GM23338 (cell line): ENCODE measurements at regions not wholly inside any gene's neighbourhood (a gene's known extent, or its start where the extent isn't known, plus 50 kb on each side); places are given as distances from the start of the nearest gene placed in this dataset.

Source experiments
- ATAC-seq: fragments of 200-7000 bp; cut with Tn5 transposase; 3 replicates; pipeline ENCODE4 v1.9.1; 2020
- DNase-seq: peaks from one replicate; pipeline ENCODE4 v3.0.0-alpha.2; 2015; ENCODE audit warnings: low spot score
- H2AFZ ChIP-seq: fragments of 200-600 bp; sonication (generic); 2 replicates; pipeline ENCODE4 v1.8.0; 2016; ENCODE audit warnings: antibody characterized with exemption, mild to moderate bottlenecking, moderate library complexity
- H3F3A ChIP-seq: fragments of 200-600 bp; sonication (generic); replicated peaks from 2 replicates; pipeline ENCODE4 v1.8.0; 2017; ENCODE audit warnings: antibody characterized with exemption, mixed run types, low read depth
- H3K27ac ChIP-seq: fragments of 200-600 bp; sonication (generic); 2 replicates; pipeline ENCODE4 v1.6.1; 2016; ENCODE audit warnings: low read depth
- H3K27me3 ChIP-seq: fragments of 200-600 bp; sonication (generic); 2 replicates; pipeline ENCODE4 v1.8.0; 2016; ENCODE audit warnings: mild to moderate bottlenecking, mixed run types, moderate library complexity; ENCODE audit not compliant: insufficient read depth
- H3K36me3 ChIP-seq: fragments of 200-600 bp; sonication (generic); 2 replicates; pipeline ENCODE4 v1.8.0; 2016; ENCODE audit warnings: mild to moderate bottlenecking; ENCODE audit not compliant: insufficient read depth
- H3K4me1 ChIP-seq: fragments of 200-600 bp; sonication (generic); 2 replicates; pipeline ENCODE4 v1.8.0; 2016; ENCODE audit warnings: mild to moderate bottlenecking, moderate library complexity; ENCODE audit not compliant: insufficient read depth
- H3K4me2 ChIP-seq: fragments of 200-600 bp; sonication (generic); 2 replicates; pipeline ENCODE4 v1.7.1; 2017; ENCODE audit warnings: mixed run types
- H3K4me3 ChIP-seq: fragments of 200-600 bp; sonication (generic); 2 replicates; pipeline ENCODE4 v1.6.1; 2016; ENCODE audit warnings: mixed run types
- H3K79me2 ChIP-seq: fragments of 200-600 bp; sonication (generic); replicated peaks from 2 replicates; pipeline ENCODE4 v1.8.0; 2017; ENCODE audit warnings: mild to moderate bottlenecking; ENCODE audit not compliant: insufficient read depth
- H3K9me2 ChIP-seq: fragments of 200-600 bp; sonication (generic); 2 replicates; pipeline ENCODE4 v1.8.0; 2017; ENCODE audit not compliant: insufficient read depth
- H4K20me1 ChIP-seq: fragments of 200-600 bp; sonication (generic); replicated peaks from 2 replicates; pipeline ENCODE4 v1.8.0; 2017; ENCODE audit warnings: mild to moderate bottlenecking; ENCODE audit not compliant: insufficient read depth
- H3K27ac Mint-ChIP-seq: 2 replicates; pipeline ENCODE4 v1.8.0; 2020; ENCODE audit warnings: inconsistent platforms, mild to moderate bottlenecking, moderate library complexity, mixed read lengths
- H3K27me3 Mint-ChIP-seq: 3 replicates; pipeline ENCODE4 v1.8.0; 2022; ENCODE audit warnings: low read depth, mild to moderate bottlenecking, moderate library complexity, mixed read lengths, inconsistent platforms; ENCODE audit not compliant: insufficient read depth, poor library complexity
- H3K36me3 Mint-ChIP-seq: 3 replicates; pipeline ENCODE4 v1.8.0; 2021; ENCODE audit warnings: low read depth, mild to moderate bottlenecking, inconsistent platforms, moderate library complexity, mixed read lengths
- H3K4me1 Mint-ChIP-seq: 3 replicates; pipeline ENCODE4 v1.8.0; 2020; ENCODE audit warnings: mild to moderate bottlenecking, inconsistent platforms, mixed read lengths
- H3K4me3 Mint-ChIP-seq: 3 replicates; pipeline ENCODE4 v1.8.0; 2021; ENCODE audit warnings: moderate library complexity, mild to moderate bottlenecking, inconsistent platforms, mixed read lengths
- H3K9me3 Mint-ChIP-seq: 3 replicates; pipeline ENCODE4 v1.8.0; 2020; ENCODE audit warnings: moderate library complexity, mild to moderate bottlenecking, inconsistent platforms, mixed read lengths
- CREB1 ChIP-seq: fragments of 250-450 bp; sonication (Bioruptor Pico); IDR thresholded peaks from 2 replicates; pipeline ENCODE4 v1.5.0; 2020; ENCODE audit warnings: low read depth, mild to moderate bottlenecking, moderate library complexity
- CTCF ChIP-seq, 2 experiments: fragments of 200-600 bp in 1 of 2; sonication (generic) in 1 of 2; conservative IDR thresholded peaks; 2 replicates each; pipeline versions ENCODE4 v1.5.1 to v1.6.1; 2016 to 2017; ENCODE audit warnings: antibody characterized with exemption in 2 of 2, low read depth in 2 of 2, mild to moderate bottlenecking in 2 of 2, moderate library complexity in 1 of 2
- ETS1 ChIP-seq: IDR thresholded peaks from 2 replicates; pipeline ENCODE4 v1.6.1; 2016; ENCODE audit warnings: antibody characterized with exemption
- EZH2 ChIP-seq: fragments of 200-600 bp; sonication (generic); IDR thresholded peaks from one replicate; pipeline ENCODE4 v1.8.0; 2017; ENCODE audit warnings: antibody characterized with exemption, mild to moderate bottlenecking, low read depth; ENCODE audit not compliant: unreplicated experiment
- EZH2phosphoT487 ChIP-seq: fragments of 200-600 bp; sonication (generic); IDR thresholded peaks from one replicate; pipeline ENCODE4 v1.8.1; 2018; ENCODE audit warnings: antibody characterized with exemption; ENCODE audit not compliant: unreplicated experiment
- JUNB ChIP-seq: IDR thresholded peaks from one replicate; pipeline ENCODE4 v1.6.1; 2016; ENCODE audit warnings: antibody characterized with exemption; ENCODE audit not compliant: unreplicated experiment
- NANOG ChIP-seq: IDR thresholded peaks from 2 replicates; pipeline ENCODE4 v1.6.1; 2016; ENCODE audit warnings: antibody characterized with exemption, borderline replicate concordance
- POLR2AphosphoS5 ChIP-seq: IDR thresholded peaks from 2 replicates; pipeline ENCODE4 v1.6.1; 2016; ENCODE audit warnings: antibody characterized with exemption, low read depth
- REST ChIP-seq: IDR thresholded peaks from one replicate; pipeline ENCODE4 v1.6.1; 2018; ENCODE audit warnings: antibody characterized with exemption; ENCODE audit not compliant: unreplicated experiment
- STAT1 ChIP-seq: IDR thresholded peaks from one replicate; pipeline ENCODE4 v1.6.1; 2016; ENCODE audit warnings: antibody characterized with exemption; ENCODE audit not compliant: unreplicated experiment
- ZNF114 ChIP-seq: fragments of 250-450 bp; sonication (Bioruptor Pico); IDR thresholded peaks from 2 replicates; pipeline ENCODE4 v1.5.0; 2020; ENCODE audit warnings: mild to moderate bottlenecking, moderate library complexity
- ZNF331 ChIP-seq: fragments of 250-450 bp; sonication (Bioruptor Pico); IDR thresholded peaks from 2 replicates; pipeline ENCODE4 v1.5.0; 2020; ENCODE audit warnings: low read depth, mild to moderate bottlenecking, moderate library complexity
- ZNF462 ChIP-seq: fragments of 250-450 bp; sonication (Bioruptor Pico); IDR thresholded peaks from 2 replicates; pipeline ENCODE4 v1.5.0; 2020; ENCODE audit warnings: mild to moderate bottlenecking, moderate library complexity

GRCh38 chr1:219413536-219413935 lies 199.4 kb downstream of the ZC3H11B start:
- Histone ChIP-seq H3K27ac (no peak overlapping the region), H3K4me1 (no peaks in the 10 kb centered on the region), H3K27me3 (no peaks in the 10 kb centered on the region), H3K79me2 (no peaks in the 10 kb centered on the region), H3F3A (no peaks in the 10 kb centered on the region), H2AFZ (no peak overlapping the region), H3K4me3 (no peak overlapping the region), H4K20me1 (no peaks in the 10 kb centered on the region), H3K9me2 (no peaks in the 10 kb centered on the region), H3K4me2 (no peak overlapping the region), H3K36me3 (no peaks in the 10 kb centered on the region)
- Mint-ChIP-seq H3K9me3 (no peaks in the 10 kb centered on the region), H3K27me3 (no peaks in the 10 kb centered on the region), H3K4me1 (no peaks in the 10 kb centered on the region), H3K4me3 (no peak overlapping the region), H3K36me3 (no peaks in the 10 kb centered on the region), H3K27ac (no peak overlapping the region)
- TF ChIP-seq JUNB = no peak
- no peak for TF ChIP-seq NANOG
- TF ChIP-seq ZNF462 (CRISPR knock-in tag) = no peak
- TF ChIP-seq ZNF114 (CRISPR knock-in tag) = no peak
- TF ChIP-seq CTCF (conservative IDR thresholded peaks at IDR 0.05; ENCODE audit: low read depth in 2 of 2) = no peak
- TF ChIP-seq STAT1 = no peak
- no peak for TF ChIP-seq EZH2phosphoT487
- no peak for TF ChIP-seq EZH2
- TF ChIP-seq REST = no peak
- no peak for TF ChIP-seq CREB1
- no peak for TF ChIP-seq ZNF331
- TF ChIP-seq ETS1 = no peak
- TF ChIP-seq POLR2AphosphoS5 = no peak
- ATAC-seq (no peak), DNase-seq (no peak)
